Neural cell (in vitro differentiated cells): ENCODE measurements at regions not wholly inside any gene's neighbourhood (a gene's known extent, or its start where the extent isn't known, plus 50 kb on each side); places are given as distances from the start of the nearest gene placed in this dataset.

Experiments
- EP300 ChIP-seq: fragments of 450-650 bp; conservative IDR thresholded peaks from 2 replicates; pipeline ENCODE4 v1.6.1; 2014; ENCODE audit warnings: antibody characterized with exemption, mild to moderate bottlenecking, moderate library complexity; ENCODE audit not compliant: poor library complexity, severe bottlenecking
- EZH2 ChIP-seq: fragments of 200-600, 300-800 bp; shearing (Covaris generic), sonication (generic); IDR thresholded peaks from 2 replicates; pipeline ENCODE4 v1.6.1; 2014; ENCODE audit warnings: antibody characterized with exemption, low read length, borderline replicate concordance, mild to moderate bottlenecking; ENCODE audit not compliant: insufficient read depth, poor library complexity, severe bottlenecking
- POLR2AphosphoS5 ChIP-seq: IDR thresholded peaks from 2 replicates; pipeline ENCODE4 v1.6.1; 2012
- RAD21 ChIP-seq: fragments of 450-650 bp; conservative IDR thresholded peaks from 2 replicates; pipeline ENCODE4 v1.6.1; 2014; ENCODE audit warnings: antibody characterized with exemption, mild to moderate bottlenecking, moderate library complexity
- TAF1 ChIP-seq: IDR thresholded peaks from 2 replicates; pipeline ENCODE4 v1.6.1; 2012; ENCODE audit warnings: low read depth
- TF ChIP-seq, protein P1 (sequence below): fragments of 450-650 bp; IDR thresholded peaks from 2 replicates; pipeline ENCODE4 v1.5.1; 2014; ENCODE audit warnings: antibody characterized with exemption, mild to moderate bottlenecking, moderate library complexity; ENCODE audit not compliant: poor library complexity, severe bottlenecking
- TF ChIP-seq, protein P2 (sequence below): IDR thresholded peaks from 2 replicates; pipeline ENCODE4 v1.6.1; 2012; ENCODE audit warnings: borderline replicate concordance

- TF ChIP-seq, protein P1, sequence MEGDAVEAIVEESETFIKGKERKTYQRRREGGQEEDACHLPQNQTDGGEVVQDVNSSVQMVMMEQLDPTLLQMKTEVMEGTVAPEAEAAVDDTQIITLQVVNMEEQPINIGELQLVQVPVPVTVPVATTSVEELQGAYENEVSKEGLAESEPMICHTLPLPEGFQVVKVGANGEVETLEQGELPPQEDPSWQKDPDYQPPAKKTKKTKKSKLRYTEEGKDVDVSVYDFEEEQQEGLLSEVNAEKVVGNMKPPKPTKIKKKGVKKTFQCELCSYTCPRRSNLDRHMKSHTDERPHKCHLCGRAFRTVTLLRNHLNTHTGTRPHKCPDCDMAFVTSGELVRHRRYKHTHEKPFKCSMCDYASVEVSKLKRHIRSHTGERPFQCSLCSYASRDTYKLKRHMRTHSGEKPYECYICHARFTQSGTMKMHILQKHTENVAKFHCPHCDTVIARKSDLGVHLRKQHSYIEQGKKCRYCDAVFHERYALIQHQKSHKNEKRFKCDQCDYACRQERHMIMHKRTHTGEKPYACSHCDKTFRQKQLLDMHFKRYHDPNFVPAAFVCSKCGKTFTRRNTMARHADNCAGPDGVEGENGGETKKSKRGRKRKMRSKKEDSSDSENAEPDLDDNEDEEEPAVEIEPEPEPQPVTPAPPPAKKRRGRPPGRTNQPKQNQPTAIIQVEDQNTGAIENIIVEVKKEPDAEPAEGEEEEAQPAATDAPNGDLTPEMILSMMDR, result no peak
- TF ChIP-seq, protein P2, sequence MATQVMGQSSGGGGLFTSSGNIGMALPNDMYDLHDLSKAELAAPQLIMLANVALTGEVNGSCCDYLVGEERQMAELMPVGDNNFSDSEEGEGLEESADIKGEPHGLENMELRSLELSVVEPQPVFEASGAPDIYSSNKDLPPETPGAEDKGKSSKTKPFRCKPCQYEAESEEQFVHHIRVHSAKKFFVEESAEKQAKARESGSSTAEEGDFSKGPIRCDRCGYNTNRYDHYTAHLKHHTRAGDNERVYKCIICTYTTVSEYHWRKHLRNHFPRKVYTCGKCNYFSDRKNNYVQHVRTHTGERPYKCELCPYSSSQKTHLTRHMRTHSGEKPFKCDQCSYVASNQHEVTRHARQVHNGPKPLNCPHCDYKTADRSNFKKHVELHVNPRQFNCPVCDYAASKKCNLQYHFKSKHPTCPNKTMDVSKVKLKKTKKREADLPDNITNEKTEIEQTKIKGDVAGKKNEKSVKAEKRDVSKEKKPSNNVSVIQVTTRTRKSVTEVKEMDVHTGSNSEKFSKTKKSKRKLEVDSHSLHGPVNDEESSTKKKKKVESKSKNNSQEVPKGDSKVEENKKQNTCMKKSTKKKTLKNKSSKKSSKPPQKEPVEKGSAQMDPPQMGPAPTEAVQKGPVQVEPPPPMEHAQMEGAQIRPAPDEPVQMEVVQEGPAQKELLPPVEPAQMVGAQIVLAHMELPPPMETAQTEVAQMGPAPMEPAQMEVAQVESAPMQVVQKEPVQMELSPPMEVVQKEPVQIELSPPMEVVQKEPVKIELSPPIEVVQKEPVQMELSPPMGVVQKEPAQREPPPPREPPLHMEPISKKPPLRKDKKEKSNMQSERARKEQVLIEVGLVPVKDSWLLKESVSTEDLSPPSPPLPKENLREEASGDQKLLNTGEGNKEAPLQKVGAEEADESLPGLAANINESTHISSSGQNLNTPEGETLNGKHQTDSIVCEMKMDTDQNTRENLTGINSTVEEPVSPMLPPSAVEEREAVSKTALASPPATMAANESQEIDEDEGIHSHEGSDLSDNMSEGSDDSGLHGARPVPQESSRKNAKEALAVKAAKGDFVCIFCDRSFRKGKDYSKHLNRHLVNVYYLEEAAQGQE, result no peak
- no peak for TF ChIP-seq POLR2AphosphoS5
- no peak for TF ChIP-seq TAF1
- no peak for TF ChIP-seq EP300
- no peak for TF ChIP-seq EZH2
- no peak for TF ChIP-seq RAD21
These were observed 115.2 kb upstream of the TMEM168 start for GRCh38 chr7:112905413-112905812.
